ENCODE measurements at regions not wholly inside any gene's neighbourhood (a gene's known extent, or its start where the extent isn't known, plus 50 kb on each side); places are given as distances from the start of the nearest gene placed in this dataset.

DNA sequence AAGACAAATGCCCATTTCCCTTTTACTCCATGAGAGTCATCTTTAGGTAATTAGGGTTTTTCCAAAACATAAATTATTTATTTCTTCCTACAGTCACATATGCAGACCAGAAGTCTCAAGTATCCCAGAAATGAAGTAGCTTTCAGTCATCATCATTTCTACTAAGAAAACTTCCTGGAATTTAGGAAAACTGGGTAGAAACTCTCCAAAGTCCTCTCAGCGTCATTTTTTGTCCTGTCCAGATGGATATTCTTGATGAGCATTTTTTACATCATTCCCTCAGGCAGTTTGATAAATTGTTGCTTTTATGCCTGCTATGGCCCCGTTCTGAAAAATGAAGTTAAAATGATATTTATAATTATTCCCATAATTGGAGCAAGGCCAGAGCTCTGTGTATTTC lies 93.9 kb upstream of the DCN start:
- H3K4me3 ChIP-seq (ENCODE audit: low read depth, low read length) = no peak overlapping the region
- no peaks in the 10 kb centered on the region for H3K9me3 ChIP-seq
- TF ChIP-seq, protein P1, sequence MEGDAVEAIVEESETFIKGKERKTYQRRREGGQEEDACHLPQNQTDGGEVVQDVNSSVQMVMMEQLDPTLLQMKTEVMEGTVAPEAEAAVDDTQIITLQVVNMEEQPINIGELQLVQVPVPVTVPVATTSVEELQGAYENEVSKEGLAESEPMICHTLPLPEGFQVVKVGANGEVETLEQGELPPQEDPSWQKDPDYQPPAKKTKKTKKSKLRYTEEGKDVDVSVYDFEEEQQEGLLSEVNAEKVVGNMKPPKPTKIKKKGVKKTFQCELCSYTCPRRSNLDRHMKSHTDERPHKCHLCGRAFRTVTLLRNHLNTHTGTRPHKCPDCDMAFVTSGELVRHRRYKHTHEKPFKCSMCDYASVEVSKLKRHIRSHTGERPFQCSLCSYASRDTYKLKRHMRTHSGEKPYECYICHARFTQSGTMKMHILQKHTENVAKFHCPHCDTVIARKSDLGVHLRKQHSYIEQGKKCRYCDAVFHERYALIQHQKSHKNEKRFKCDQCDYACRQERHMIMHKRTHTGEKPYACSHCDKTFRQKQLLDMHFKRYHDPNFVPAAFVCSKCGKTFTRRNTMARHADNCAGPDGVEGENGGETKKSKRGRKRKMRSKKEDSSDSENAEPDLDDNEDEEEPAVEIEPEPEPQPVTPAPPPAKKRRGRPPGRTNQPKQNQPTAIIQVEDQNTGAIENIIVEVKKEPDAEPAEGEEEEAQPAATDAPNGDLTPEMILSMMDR (IDR thresholded peaks at IDR 0.05; ENCODE audit: low read depth, low read length) = no peak

DNA sequence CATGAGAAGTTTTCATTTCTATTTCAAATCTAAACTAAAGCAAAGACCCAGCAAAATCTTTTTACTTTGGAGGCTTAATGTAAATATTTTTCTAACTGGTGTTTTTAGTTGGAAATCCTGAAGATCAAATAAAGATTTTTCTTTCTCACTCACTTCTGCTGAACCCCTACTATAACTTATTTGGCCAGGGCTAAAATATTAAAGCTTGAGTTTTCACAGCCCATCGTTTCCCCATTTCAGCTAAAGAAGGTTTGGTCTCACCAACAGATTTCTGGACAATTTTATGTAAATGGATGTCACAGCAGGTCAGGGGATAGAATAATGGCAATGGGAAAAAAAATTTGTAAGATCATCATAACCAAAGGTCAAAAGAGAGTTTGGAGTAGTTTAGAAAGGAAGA lies 92.7 kb upstream of the DCN start:
- no peak for DNase-seq
- no peaks in the 10 kb centered on the region for H3K27me3 ChIP-seq
- TF ChIP-seq, protein P1 (IDR thresholded peaks at IDR 0.05; ENCODE audit: low read depth, low read length) = no peak
- peaks cover 16% of the 10 kb centered on the region for H3K4me1 ChIP-seq
- no peaks in the 10 kb centered on the region for H3K36me3 ChIP-seq
- H3K9me3 ChIP-seq = no peaks in the 10 kb centered on the region
- H3K4me3 ChIP-seq (ENCODE audit: low read depth, low read length) = no peak overlapping the region

More for the DNA sequence above, 93.9 kb upstream of the DCN start:
- Histone ChIP-seq H3K36me3 (no peaks in the 10 kb centered on the region), H3K27me3 (no peaks in the 10 kb centered on the region), H3K4me1 (peaks cover 16% of the 10 kb centered on the region)
- no peak for DNase-seq

DNA sequence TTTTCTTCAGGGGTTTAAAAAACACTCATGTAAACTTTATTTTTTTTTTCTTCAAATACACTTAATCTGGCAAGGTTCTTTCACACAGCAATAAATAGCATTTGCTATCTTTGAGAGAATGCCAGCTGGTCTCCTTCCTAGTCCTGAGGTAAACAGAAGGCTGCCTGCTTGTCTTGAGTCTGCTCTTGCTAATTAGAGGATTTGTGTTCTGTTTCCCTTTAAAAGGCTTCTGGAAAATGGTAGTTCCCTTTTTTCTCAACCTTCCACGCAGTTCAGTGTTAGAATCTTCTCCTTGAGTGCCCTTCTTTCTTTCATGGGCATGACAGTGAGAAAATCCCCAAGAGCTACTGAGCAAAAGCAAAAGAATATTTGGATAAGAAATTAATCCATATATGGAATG lies 92.3 kb upstream of the DCN start:
- DNase-seq = no peak
- TF ChIP-seq, protein P1 (IDR thresholded peaks at IDR 0.05; ENCODE audit: low read depth, low read length) = no peak
- no peak overlapping the region for H3K4me3 ChIP-seq (ENCODE audit: low read depth, low read length)
- H3K27me3 ChIP-seq = no peaks in the 10 kb centered on the region
- H3K4me1 ChIP-seq = peaks cover 16% of the 10 kb centered on the region
- H3K9me3 ChIP-seq = no peaks in the 10 kb centered on the region
- no peaks in the 10 kb centered on the region for H3K36me3 ChIP-seq

DNA sequence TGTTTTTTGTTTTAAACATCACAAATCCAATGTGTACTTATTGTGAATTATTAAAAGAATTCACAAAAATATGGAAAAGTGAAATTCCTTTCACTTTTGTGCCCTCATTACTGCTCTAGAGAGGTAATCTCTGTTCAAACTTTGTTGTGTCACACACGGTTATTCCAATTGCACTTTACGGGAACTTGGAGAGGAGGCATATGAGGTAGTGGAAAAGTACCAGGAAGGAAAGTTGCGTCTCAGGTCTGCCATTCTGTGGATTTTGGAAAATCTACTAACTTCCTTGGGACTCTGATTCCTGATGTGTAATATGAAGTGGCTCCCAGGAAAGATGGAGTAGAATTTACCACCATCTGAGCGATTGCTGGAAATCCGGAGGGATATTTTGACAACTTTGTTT lies 90.9 kb upstream of the DCN start:
- no peak for DNase-seq
- Histone ChIP-seq H3K36me3 (no peaks in the 10 kb centered on the region), H3K9me3 (no peaks in the 10 kb centered on the region), H3K4me1 (peaks cover 16% of the 10 kb centered on the region), H3K27me3 (no peaks in the 10 kb centered on the region), H3K4me3 (ENCODE audit: low read depth, low read length) (no peak overlapping the region)
- TF ChIP-seq, protein P1 (IDR thresholded peaks at IDR 0.05; ENCODE audit: low read depth, low read length) = no peak

DNA sequence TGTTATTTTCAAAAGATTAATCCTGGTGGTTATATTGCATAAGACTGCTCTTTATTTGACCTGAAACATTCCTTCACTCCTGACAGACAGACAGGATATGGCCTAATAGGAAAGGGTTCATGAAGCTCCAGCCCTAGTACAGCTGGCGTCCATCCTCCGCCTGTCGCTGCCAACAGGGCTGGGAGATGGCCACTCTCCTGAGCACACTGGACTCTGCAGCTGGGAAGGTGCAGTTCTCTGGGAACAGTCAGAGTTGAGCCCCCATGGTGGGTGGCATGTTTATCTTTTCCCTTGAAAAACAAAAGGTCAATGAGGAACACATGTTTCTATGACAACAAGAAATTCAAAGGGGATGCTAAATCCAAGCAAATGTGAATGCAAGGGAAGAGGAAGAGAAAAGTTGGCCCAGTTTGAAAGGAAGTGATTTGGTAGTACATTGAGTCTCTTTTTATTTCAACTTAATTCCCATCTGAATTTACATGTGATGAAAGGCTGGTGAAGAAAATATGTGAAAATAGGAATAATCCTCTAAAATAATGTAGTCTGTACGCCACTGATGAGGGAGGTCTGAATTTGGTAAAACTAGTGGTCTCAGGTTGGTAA lies 89.9 kb upstream of the DCN start:
- Histone ChIP-seq H3K4me3 (ENCODE audit: low read depth, low read length) (no peak overlapping the region), H3K4me1 (peaks cover 16% of the 10 kb centered on the region), H3K36me3 (no peaks in the 10 kb centered on the region), H3K27me3 (no peaks in the 10 kb centered on the region), H3K9me3 (no peaks in the 10 kb centered on the region)
- TF ChIP-seq, protein P1 (IDR thresholded peaks at IDR 0.05; ENCODE audit: low read depth, low read length) = no peak
- DNase-seq = no peak

DNA sequence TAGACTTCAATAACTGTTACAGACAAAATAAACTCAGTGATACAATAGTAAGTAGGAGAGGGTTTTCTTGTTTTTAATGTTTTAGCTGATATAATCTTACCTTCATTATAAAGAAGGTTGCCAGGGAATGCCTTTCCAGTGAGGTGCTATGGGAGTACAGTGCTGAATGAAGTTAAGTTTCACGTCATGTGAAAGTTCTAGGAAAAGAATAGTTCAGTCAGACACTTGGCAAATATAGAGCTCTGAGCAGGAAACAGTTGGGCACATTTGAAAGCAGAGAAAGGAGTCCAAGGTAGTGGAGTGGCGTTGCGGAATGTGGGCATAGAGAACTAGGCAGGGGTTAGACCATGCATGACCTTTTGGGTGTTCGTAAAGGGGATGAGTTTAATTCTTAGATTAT lies 88.6 kb upstream of the DCN start:
- no peak overlapping the region for H3K4me3 ChIP-seq (ENCODE audit: low read depth, low read length)
- TF ChIP-seq, protein P1 (IDR thresholded peaks at IDR 0.05; ENCODE audit: low read depth, low read length) = no peak
- H3K27me3 ChIP-seq = no peaks in the 10 kb centered on the region
- H3K9me3 ChIP-seq = no peaks in the 10 kb centered on the region
- no peaks in the 10 kb centered on the region for H3K36me3 ChIP-seq
- no peak for DNase-seq
- peaks cover 8% of the 10 kb centered on the region for H3K4me1 ChIP-seq

Measured in BE2C (cell line).